Neural cell (in vitro differentiated cells): ENCODE measurements at regions not wholly inside any gene's neighbourhood (a gene's known extent, or its start where the extent isn't known, plus 50 kb on each side); places are given as distances from the start of the nearest gene placed in this dataset.

ENCODE experiments used
- EP300 ChIP-seq: fragments of 450-650 bp; conservative IDR thresholded peaks from 2 replicates; pipeline ENCODE4 v1.6.1; 2014; ENCODE audit warnings: antibody characterized with exemption, mild to moderate bottlenecking, moderate library complexity; ENCODE audit not compliant: poor library complexity, severe bottlenecking
- EZH2 ChIP-seq: fragments of 200-600, 300-800 bp; shearing (Covaris generic), sonication (generic); IDR thresholded peaks from 2 replicates; pipeline ENCODE4 v1.6.1; 2014; ENCODE audit warnings: antibody characterized with exemption, low read length, borderline replicate concordance, mild to moderate bottlenecking; ENCODE audit not compliant: insufficient read depth, poor library complexity, severe bottlenecking
- POLR2AphosphoS5 ChIP-seq: IDR thresholded peaks from 2 replicates; pipeline ENCODE4 v1.6.1; 2012
- RAD21 ChIP-seq: fragments of 450-650 bp; conservative IDR thresholded peaks from 2 replicates; pipeline ENCODE4 v1.6.1; 2014; ENCODE audit warnings: antibody characterized with exemption, mild to moderate bottlenecking, moderate library complexity
- TF ChIP-seq, protein P1 (sequence below): fragments of 450-650 bp; IDR thresholded peaks from 2 replicates; pipeline ENCODE4 v1.5.1; 2014; ENCODE audit warnings: antibody characterized with exemption, mild to moderate bottlenecking, moderate library complexity; ENCODE audit not compliant: poor library complexity, severe bottlenecking
- TF ChIP-seq, protein P2 (sequence below): IDR thresholded peaks from 2 replicates; pipeline ENCODE4 v1.6.1; 2012; ENCODE audit warnings: borderline replicate concordance

DNA sequence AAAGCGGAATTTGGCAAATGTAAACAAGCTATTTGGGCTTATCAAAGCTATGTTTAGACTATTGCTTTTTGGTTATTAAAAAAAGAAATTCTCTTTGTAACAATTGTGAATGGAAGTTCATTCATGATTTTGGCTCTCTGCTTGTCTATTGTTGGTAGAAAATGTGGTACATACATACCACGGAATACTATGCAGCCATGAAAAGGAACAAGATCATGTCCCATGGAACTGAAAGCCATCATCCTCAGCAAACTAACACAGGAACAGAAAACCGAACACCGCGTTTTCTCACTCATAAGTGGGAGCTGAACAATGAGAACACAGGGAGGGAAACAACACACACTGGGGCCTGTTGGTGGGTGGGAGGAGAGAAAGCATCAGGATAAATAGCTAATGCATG is 465.4 kb downstream of the SETD4 start:
- TF ChIP-seq, protein P1, sequence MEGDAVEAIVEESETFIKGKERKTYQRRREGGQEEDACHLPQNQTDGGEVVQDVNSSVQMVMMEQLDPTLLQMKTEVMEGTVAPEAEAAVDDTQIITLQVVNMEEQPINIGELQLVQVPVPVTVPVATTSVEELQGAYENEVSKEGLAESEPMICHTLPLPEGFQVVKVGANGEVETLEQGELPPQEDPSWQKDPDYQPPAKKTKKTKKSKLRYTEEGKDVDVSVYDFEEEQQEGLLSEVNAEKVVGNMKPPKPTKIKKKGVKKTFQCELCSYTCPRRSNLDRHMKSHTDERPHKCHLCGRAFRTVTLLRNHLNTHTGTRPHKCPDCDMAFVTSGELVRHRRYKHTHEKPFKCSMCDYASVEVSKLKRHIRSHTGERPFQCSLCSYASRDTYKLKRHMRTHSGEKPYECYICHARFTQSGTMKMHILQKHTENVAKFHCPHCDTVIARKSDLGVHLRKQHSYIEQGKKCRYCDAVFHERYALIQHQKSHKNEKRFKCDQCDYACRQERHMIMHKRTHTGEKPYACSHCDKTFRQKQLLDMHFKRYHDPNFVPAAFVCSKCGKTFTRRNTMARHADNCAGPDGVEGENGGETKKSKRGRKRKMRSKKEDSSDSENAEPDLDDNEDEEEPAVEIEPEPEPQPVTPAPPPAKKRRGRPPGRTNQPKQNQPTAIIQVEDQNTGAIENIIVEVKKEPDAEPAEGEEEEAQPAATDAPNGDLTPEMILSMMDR, result no peak
- TF ChIP-seq POLR2AphosphoS5, result no peak
- no peak for TF ChIP-seq EZH2
- no peak for TF ChIP-seq EP300
- TF ChIP-seq, protein P2, sequence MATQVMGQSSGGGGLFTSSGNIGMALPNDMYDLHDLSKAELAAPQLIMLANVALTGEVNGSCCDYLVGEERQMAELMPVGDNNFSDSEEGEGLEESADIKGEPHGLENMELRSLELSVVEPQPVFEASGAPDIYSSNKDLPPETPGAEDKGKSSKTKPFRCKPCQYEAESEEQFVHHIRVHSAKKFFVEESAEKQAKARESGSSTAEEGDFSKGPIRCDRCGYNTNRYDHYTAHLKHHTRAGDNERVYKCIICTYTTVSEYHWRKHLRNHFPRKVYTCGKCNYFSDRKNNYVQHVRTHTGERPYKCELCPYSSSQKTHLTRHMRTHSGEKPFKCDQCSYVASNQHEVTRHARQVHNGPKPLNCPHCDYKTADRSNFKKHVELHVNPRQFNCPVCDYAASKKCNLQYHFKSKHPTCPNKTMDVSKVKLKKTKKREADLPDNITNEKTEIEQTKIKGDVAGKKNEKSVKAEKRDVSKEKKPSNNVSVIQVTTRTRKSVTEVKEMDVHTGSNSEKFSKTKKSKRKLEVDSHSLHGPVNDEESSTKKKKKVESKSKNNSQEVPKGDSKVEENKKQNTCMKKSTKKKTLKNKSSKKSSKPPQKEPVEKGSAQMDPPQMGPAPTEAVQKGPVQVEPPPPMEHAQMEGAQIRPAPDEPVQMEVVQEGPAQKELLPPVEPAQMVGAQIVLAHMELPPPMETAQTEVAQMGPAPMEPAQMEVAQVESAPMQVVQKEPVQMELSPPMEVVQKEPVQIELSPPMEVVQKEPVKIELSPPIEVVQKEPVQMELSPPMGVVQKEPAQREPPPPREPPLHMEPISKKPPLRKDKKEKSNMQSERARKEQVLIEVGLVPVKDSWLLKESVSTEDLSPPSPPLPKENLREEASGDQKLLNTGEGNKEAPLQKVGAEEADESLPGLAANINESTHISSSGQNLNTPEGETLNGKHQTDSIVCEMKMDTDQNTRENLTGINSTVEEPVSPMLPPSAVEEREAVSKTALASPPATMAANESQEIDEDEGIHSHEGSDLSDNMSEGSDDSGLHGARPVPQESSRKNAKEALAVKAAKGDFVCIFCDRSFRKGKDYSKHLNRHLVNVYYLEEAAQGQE, result no peak
- no peak for TF ChIP-seq RAD21
